Neural cell (in vitro differentiated cells): ENCODE measurements at regions not wholly inside any gene's neighbourhood (a gene's known extent, or its start where the extent isn't known, plus 50 kb on each side); places are given as distances from the start of the nearest gene placed in this dataset.

ENCODE experiments used
- H2AFZ ChIP-seq: fragments of 200-600, 300-800 bp; sonication (generic), shearing (Covaris generic); 2 replicates; pipeline ENCODE4 v1.6.0; 2014; ENCODE audit warnings: low read depth, mild to moderate bottlenecking, antibody characterized with exemption, low read length, moderate library complexity
- H3F3A ChIP-seq: fragments of 200-600 bp; shearing (Covaris generic); 2 replicates; pipeline ENCODE4 v1.6.1; 2016; ENCODE audit warnings: mild to moderate bottlenecking, moderate library complexity, mixed read lengths, antibody characterized with exemption, low read length; ENCODE audit not compliant: insufficient read depth, poor library complexity, severe bottlenecking
- H3K27ac ChIP-seq: fragments of 200-600, 300-800 bp; sonication (generic), shearing (Covaris generic); 2 replicates; pipeline ENCODE4 v1.5.1; 2014; ENCODE audit warnings: mild to moderate bottlenecking, low read length, moderate library complexity
- H3K27me3 ChIP-seq: fragments of 300-800, 200-600 bp; sonication (generic), shearing (Covaris generic); 2 replicates; pipeline ENCODE4 v1.6.0; 2014; ENCODE audit warnings: mild to moderate bottlenecking, low read depth, low read length, moderate library complexity; ENCODE audit not compliant: insufficient read depth
- H3K36me3 ChIP-seq: fragments of 300-800, 200-600 bp; sonication (generic), shearing (Covaris generic); 2 replicates; pipeline ENCODE4 v1.5.1; 2014; ENCODE audit warnings: mild to moderate bottlenecking, antibody characterized with exemption, low read length, moderate library complexity; ENCODE audit not compliant: insufficient read depth
- H3K4me2 ChIP-seq: fragments of 300-800, 200-600 bp; sonication (generic), shearing (Covaris generic); 2 replicates; pipeline ENCODE4 v1.6.0; 2014; ENCODE audit warnings: mild to moderate bottlenecking, low read length
- H3K4me3 ChIP-seq: fragments of 300-800, 200-600 bp; sonication (generic), shearing (Covaris generic); 2 replicates; pipeline ENCODE4 v1.5.1; 2014; ENCODE audit warnings: mild to moderate bottlenecking, low read length, moderate library complexity
- H3K79me2 ChIP-seq: fragments of 200-600 bp; shearing (Covaris generic); replicated peaks from 2 replicates; pipeline ENCODE4 v1.6.0; 2014; ENCODE audit warnings: mild to moderate bottlenecking, low read length, moderate library complexity; ENCODE audit not compliant: insufficient read depth
- H3K9ac ChIP-seq: fragments of 300-800, 200-600 bp; sonication (generic), shearing (Covaris generic); 2 replicates; pipeline ENCODE4 v1.6.1; 2016; ENCODE audit warnings: mild to moderate bottlenecking, low read length, mixed read lengths
- H3K9me2 ChIP-seq: fragments of 200-600 bp; shearing (Covaris generic); 2 replicates; pipeline ENCODE4 v1.6.1; 2016; ENCODE audit warnings: mild to moderate bottlenecking, low read length, mixed read lengths; ENCODE audit not compliant: insufficient read depth
- H3K9me3 ChIP-seq: fragments of 200-600, 300-800 bp; sonication (generic), shearing (Covaris generic); 2 replicates; pipeline ENCODE4 v1.6.1; 2016; ENCODE audit warnings: mild to moderate bottlenecking, mixed run types, low read length, moderate library complexity, mixed read lengths
- H4K20me1 ChIP-seq: fragments of 200-600 bp; shearing (Covaris generic); 2 replicates; pipeline ENCODE4 v1.6.1; 2016; ENCODE audit warnings: mild to moderate bottlenecking, mixed run types; ENCODE audit not compliant: insufficient read depth
- EP300 ChIP-seq: fragments of 450-650 bp; conservative IDR thresholded peaks from 2 replicates; pipeline ENCODE4 v1.6.1; 2014; ENCODE audit warnings: antibody characterized with exemption, mild to moderate bottlenecking, moderate library complexity; ENCODE audit not compliant: poor library complexity, severe bottlenecking
- EZH2 ChIP-seq: fragments of 200-600, 300-800 bp; shearing (Covaris generic), sonication (generic); IDR thresholded peaks from 2 replicates; pipeline ENCODE4 v1.6.1; 2014; ENCODE audit warnings: antibody characterized with exemption, low read length, borderline replicate concordance, mild to moderate bottlenecking; ENCODE audit not compliant: insufficient read depth, poor library complexity, severe bottlenecking
- MXI1 ChIP-seq: fragments of 450-650 bp; conservative IDR thresholded peaks from 2 replicates; pipeline ENCODE4 v1.6.1; 2014; ENCODE audit warnings: antibody characterized with exemption, mild to moderate bottlenecking; ENCODE audit not compliant: poor library complexity, severe bottlenecking
- POLR2AphosphoS5 ChIP-seq: IDR thresholded peaks from 2 replicates; pipeline ENCODE4 v1.6.1; 2012
- RAD21 ChIP-seq: fragments of 450-650 bp; conservative IDR thresholded peaks from 2 replicates; pipeline ENCODE4 v1.6.1; 2014; ENCODE audit warnings: antibody characterized with exemption, mild to moderate bottlenecking, moderate library complexity
- SMC3 ChIP-seq: fragments of 450-650 bp; conservative IDR thresholded peaks from 2 replicates; pipeline ENCODE4 v1.6.1; 2014; ENCODE audit warnings: antibody characterized with exemption, mild to moderate bottlenecking, moderate library complexity; ENCODE audit not compliant: poor library complexity
- TAF1 ChIP-seq: IDR thresholded peaks from 2 replicates; pipeline ENCODE4 v1.6.1; 2012; ENCODE audit warnings: low read depth
- TF ChIP-seq, protein P1 (sequence below): fragments of 450-650 bp; IDR thresholded peaks from 2 replicates; pipeline ENCODE4 v1.5.1; 2014; ENCODE audit warnings: antibody characterized with exemption, mild to moderate bottlenecking, moderate library complexity; ENCODE audit not compliant: poor library complexity, severe bottlenecking
- TF ChIP-seq, protein P2 (sequence below): IDR thresholded peaks from 2 replicates; pipeline ENCODE4 v1.6.1; 2012; ENCODE audit warnings: borderline replicate concordance

- Histone ChIP-seq H3K4me2 (no peak overlapping the region), H3K4me3 (no peak overlapping the region), H3K27ac (no peak overlapping the region), H3F3A (no peaks in the 10 kb centered on the region), H3K9me3 (no peaks in the 10 kb centered on the region), H3K9ac (no peak overlapping the region), H3K79me2 (no peaks in the 10 kb centered on the region), H3K9me2 (no peaks in the 10 kb centered on the region), H2AFZ (no peak overlapping the region), H4K20me1 (no peaks in the 10 kb centered on the region), H3K36me3 (no peaks in the 10 kb centered on the region), H3K27me3 (no peaks in the 10 kb centered on the region)
- TF ChIP-seq RAD21 = no peak
- no peak for TF ChIP-seq POLR2AphosphoS5
- no peak for TF ChIP-seq EP300
- TF ChIP-seq MXI1 = no peak
- TF ChIP-seq, protein P1, sequence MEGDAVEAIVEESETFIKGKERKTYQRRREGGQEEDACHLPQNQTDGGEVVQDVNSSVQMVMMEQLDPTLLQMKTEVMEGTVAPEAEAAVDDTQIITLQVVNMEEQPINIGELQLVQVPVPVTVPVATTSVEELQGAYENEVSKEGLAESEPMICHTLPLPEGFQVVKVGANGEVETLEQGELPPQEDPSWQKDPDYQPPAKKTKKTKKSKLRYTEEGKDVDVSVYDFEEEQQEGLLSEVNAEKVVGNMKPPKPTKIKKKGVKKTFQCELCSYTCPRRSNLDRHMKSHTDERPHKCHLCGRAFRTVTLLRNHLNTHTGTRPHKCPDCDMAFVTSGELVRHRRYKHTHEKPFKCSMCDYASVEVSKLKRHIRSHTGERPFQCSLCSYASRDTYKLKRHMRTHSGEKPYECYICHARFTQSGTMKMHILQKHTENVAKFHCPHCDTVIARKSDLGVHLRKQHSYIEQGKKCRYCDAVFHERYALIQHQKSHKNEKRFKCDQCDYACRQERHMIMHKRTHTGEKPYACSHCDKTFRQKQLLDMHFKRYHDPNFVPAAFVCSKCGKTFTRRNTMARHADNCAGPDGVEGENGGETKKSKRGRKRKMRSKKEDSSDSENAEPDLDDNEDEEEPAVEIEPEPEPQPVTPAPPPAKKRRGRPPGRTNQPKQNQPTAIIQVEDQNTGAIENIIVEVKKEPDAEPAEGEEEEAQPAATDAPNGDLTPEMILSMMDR = no peak
- no peak for TF ChIP-seq TAF1
- TF ChIP-seq SMC3 = no peak
- TF ChIP-seq, protein P2, sequence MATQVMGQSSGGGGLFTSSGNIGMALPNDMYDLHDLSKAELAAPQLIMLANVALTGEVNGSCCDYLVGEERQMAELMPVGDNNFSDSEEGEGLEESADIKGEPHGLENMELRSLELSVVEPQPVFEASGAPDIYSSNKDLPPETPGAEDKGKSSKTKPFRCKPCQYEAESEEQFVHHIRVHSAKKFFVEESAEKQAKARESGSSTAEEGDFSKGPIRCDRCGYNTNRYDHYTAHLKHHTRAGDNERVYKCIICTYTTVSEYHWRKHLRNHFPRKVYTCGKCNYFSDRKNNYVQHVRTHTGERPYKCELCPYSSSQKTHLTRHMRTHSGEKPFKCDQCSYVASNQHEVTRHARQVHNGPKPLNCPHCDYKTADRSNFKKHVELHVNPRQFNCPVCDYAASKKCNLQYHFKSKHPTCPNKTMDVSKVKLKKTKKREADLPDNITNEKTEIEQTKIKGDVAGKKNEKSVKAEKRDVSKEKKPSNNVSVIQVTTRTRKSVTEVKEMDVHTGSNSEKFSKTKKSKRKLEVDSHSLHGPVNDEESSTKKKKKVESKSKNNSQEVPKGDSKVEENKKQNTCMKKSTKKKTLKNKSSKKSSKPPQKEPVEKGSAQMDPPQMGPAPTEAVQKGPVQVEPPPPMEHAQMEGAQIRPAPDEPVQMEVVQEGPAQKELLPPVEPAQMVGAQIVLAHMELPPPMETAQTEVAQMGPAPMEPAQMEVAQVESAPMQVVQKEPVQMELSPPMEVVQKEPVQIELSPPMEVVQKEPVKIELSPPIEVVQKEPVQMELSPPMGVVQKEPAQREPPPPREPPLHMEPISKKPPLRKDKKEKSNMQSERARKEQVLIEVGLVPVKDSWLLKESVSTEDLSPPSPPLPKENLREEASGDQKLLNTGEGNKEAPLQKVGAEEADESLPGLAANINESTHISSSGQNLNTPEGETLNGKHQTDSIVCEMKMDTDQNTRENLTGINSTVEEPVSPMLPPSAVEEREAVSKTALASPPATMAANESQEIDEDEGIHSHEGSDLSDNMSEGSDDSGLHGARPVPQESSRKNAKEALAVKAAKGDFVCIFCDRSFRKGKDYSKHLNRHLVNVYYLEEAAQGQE = no peak
- TF ChIP-seq EZH2 = no peak
These were observed 233.2 kb upstream of the DDHD1 start for GRCh38 chr14:53386362-53386761.

DNA sequence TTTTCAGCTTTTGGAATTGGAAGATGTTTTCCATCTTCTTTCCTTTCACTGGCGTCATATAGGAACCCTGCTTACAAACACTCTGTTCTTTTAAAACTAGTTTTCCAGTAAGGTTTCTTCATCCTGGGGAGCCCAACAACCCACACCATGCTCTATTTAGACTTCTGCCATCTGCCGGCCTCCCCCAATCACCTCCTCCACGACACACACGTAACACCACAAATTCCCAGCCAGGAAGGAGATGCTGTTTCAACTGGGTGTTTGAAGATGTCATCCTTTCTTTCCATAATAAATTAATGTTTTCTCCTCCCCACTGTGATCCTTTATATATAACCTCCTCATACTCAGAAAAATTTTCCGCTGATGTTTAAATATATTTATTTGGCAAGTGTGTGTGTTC lies 231.4 kb upstream of the DDHD1 start:
- TF ChIP-seq SMC3 (no peak), POLR2AphosphoS5 (no peak), EP300 (no peak), EZH2 (no peak), MXI1 (no peak), RAD21 (no peak), TAF1 (no peak)
- TF ChIP-seq, protein P1 = no peak
- TF ChIP-seq, protein P2 = no peak
- Histone ChIP-seq H3K27ac (no peak overlapping the region), H4K20me1 (no peaks in the 10 kb centered on the region), H3K9me2 (no peaks in the 10 kb centered on the region), H3K4me3 (no peak overlapping the region), H3K36me3 (no peaks in the 10 kb centered on the region), H3K27me3 (no peaks in the 10 kb centered on the region), H3K9ac (no peak overlapping the region), H3F3A (no peaks in the 10 kb centered on the region), H3K4me2 (no peak overlapping the region), H3K79me2 (no peaks in the 10 kb centered on the region), H3K9me3 (no peaks in the 10 kb centered on the region), H2AFZ (no peak overlapping the region)
